ENCODE measurements at regions not wholly inside any gene's neighbourhood (a gene's known extent, or its start where the extent isn't known, plus 50 kb on each side); places are given as distances from the start of the nearest gene placed in this dataset.
A peak's percentile ranks its signal among the peaks of the same experiment; 100 is the strongest.

- H3K4me1 ChIP-seq (ENCODE audit: low read depth), result no peaks in the 10 kb centered on the region
- no peaks in the 10 kb centered on the region for H3K9me3 ChIP-seq (ENCODE audit: low read depth)
- no peaks in the 10 kb centered on the region for H3K27me3 ChIP-seq
- no peak overlapping the region for H3K27ac ChIP-seq
- H3K36me3 ChIP-seq, result no peaks in the 10 kb centered on the region
- TF ChIP-seq CTCF (IDR thresholded peaks at IDR 0.05; ENCODE audit: low read depth, low read length), result no peak
- no peak overlapping the region for H3K4me3 ChIP-seq
- DNase-seq (ENCODE audit: low read depth in 1 of 2, low spot score in 1 of 2), result no peak
These were observed 266.0 kb upstream of the STAC start for GRCh38 chr3:36114353-36114752.

DNA sequence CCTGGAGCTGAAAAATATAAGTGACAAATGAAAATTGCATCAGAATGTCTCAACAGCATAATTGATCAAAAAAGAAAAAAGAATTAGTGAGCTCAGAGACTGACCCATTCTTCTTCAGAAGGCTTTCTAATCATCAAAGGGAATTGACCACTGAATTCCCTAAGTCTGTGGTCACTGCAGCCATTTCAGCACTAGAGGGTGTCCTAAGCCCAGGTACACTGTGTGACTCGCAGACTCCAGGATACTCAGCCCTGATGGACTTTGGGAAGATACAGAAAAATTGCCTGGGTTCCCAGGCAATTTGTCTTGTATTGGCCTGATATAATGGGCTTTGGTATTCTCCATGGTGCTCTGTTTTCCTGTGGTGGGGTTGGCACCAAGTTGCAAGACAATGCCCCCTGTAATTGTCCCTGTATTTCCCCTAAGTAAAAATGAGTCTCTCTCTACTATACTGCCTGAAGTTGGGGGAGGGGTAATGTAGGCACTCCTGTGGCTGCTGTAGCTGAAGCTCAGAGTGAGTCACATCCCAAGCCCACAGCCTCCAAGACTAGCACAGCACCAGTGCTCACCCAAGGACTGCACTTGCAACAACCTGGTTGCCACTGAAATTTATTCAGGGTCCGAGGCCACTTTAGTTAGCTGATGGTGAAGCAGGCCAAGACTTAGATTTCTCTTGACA, 256.0 kb upstream of the STAC start:
- Histone ChIP-seq H3K4me1 (ENCODE audit: low read depth) (no peaks in the 10 kb centered on the region), H3K4me3 (no peak overlapping the region), H3K27me3 (no peaks in the 10 kb centered on the region), H3K9me3 (ENCODE audit: low read depth) (no peaks in the 10 kb centered on the region), H3K27ac (no peak overlapping the region), H3K36me3 (no peaks in the 10 kb centered on the region)
- peak; percentile 55 for TF ChIP-seq CTCF (IDR thresholded peaks at IDR 0.05; ENCODE audit: low read depth, low read length)
- peak; percentile 56 to 61 for DNase-seq (ENCODE audit: low read depth in 1 of 2, low spot score in 1 of 2)

DNA sequence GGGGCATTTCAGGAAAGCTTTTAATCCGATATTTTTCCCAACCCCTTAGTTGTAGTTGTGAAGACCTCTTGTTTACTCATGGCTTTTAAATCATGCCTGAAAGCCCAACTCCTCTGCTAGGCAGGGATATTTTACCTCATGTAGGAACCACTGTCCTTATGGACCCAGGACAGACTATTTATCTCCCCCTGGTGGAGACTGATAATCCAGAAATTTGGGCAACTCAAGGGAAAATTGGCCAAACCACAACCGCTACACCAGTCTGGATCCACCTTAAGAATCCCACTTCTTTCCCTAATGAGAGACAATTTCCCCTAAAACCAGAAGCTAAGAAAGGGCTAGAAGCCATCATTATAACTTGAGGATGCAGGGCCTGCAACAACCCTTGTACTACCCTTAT, 248.1 kb upstream of the STAC start:
- Histone ChIP-seq H3K9me3 (ENCODE audit: low read depth) (no peaks in the 10 kb centered on the region), H3K36me3 (no peaks in the 10 kb centered on the region), H3K27me3 (no peaks in the 10 kb centered on the region), H3K27ac (no peak overlapping the region), H3K4me1 (ENCODE audit: low read depth) (no peaks in the 10 kb centered on the region), H3K4me3 (no peak overlapping the region)
- no peak for DNase-seq (ENCODE audit: low read depth in 1 of 2, low spot score in 1 of 2)
- no peak for TF ChIP-seq CTCF (IDR thresholded peaks at IDR 0.05; ENCODE audit: low read depth, low read length)

DNA sequence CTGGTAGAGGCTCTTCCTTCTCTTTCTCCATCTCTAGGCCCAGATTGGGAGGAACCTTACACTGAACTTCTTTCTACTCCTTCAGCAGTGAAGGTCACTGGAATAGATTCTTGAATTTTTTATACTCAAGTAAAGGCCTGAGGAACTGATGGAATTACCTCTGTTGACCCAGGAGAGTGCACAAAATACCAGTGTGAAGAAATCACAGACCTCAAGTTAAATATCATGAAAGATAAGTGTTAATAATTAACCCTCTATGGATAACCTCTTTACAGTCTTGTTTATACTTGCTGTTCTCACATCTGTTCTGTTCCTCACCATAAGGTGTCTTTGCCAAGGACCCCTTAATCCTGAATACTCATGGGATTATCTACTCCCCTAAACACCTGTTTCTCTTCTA, 244.4 kb upstream of the STAC start:
- H3K4me1 ChIP-seq (ENCODE audit: low read depth), result no peaks in the 10 kb centered on the region
- H3K4me3 ChIP-seq, result no peak overlapping the region
- H3K27me3 ChIP-seq, result no peaks in the 10 kb centered on the region
- no peaks in the 10 kb centered on the region for H3K9me3 ChIP-seq (ENCODE audit: low read depth)
- TF ChIP-seq CTCF (IDR thresholded peaks at IDR 0.05; ENCODE audit: low read depth, low read length), result no peak
- no peaks in the 10 kb centered on the region for H3K36me3 ChIP-seq
- no peak for DNase-seq (ENCODE audit: low read depth in 1 of 2, low spot score in 1 of 2)
- no peak overlapping the region for H3K27ac ChIP-seq

DNA sequence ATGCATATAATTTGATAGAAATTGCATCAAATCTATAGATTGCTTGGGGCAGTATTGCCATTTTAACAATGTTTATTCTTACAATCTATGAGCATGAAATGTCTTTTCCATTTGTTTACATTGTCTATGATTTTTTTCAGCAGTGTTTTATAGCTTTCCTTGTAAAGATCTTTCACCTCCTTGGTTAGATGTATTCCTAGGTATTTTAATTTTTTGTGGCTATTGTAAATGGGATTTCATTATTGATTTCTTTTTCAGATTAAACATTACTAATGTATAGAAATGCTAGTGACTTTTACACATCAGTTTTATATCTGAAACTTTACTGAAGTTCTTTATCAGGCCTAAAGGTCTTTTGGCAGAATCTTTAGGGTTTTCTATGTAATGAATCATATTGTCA, 237.6 kb upstream of the STAC start:
- Histone ChIP-seq H3K36me3 (no peaks in the 10 kb centered on the region), H3K27ac (no peak overlapping the region), H3K9me3 (ENCODE audit: low read depth) (no peaks in the 10 kb centered on the region), H3K4me3 (no peak overlapping the region), H3K27me3 (no peaks in the 10 kb centered on the region), H3K4me1 (ENCODE audit: low read depth) (no peaks in the 10 kb centered on the region)
- DNase-seq (ENCODE audit: low read depth in 1 of 2, low spot score in 1 of 2), result no peak
- TF ChIP-seq CTCF (IDR thresholded peaks at IDR 0.05; ENCODE audit: low read depth, low read length), result no peak
